ENCODE measurements at regions not wholly inside any gene's neighbourhood (a gene's known extent, or its start where the extent isn't known, plus 50 kb on each side); places are given as distances from the start of the nearest gene placed in this dataset.

- no peak for TF ChIP-seq Cebpa-rat (IDR thresholded peaks at IDR 0.05)
- no peak overlapping the region for H3K4me3 ChIP-seq
These were observed 630.9 kb upstream of the ATXN7L3B start for GRCh38 chr12:73906757-73907156.

GRCh38 chr12:73935817-73936216 lies 601.8 kb upstream of the ATXN7L3B start:
- H3K9ac ChIP-seq, result no peak overlapping the region
- no peak for TF ChIP-seq Cebpa-rat (IDR thresholded peaks at IDR 0.05)
- H3K4me3 ChIP-seq, result no peak overlapping the region
- H3K9me3 ChIP-seq (replicated peaks in 1 of 11), result no peaks in the 10 kb centered on the region
- no peaks in the 10 kb centered on the region for H4K20me1 ChIP-seq
- no peak overlapping the region for H3K27ac ChIP-seq
- H3K4me1 ChIP-seq, result no peaks in the 10 kb centered on the region
- no peak overlapping the region for H3K4me2 ChIP-seq
- no peaks in the 10 kb centered on the region for H3K36me3 ChIP-seq
- no peaks in the 10 kb centered on the region for H3K27me3 ChIP-seq

More at GRCh38 chr12:73906757-73907156, 630.9 kb upstream of the ATXN7L3B start:
- Histone ChIP-seq H3K27me3 (no peaks in the 10 kb centered on the region), H4K20me1 (no peaks in the 10 kb centered on the region), H3K4me1 (no peaks in the 10 kb centered on the region), H3K36me3 (no peaks in the 10 kb centered on the region), H3K9ac (no peak overlapping the region), H3K4me2 (no peak overlapping the region), H3K9me3 (replicated peaks in 1 of 11) (no peaks in the 10 kb centered on the region), H3K27ac (no peak overlapping the region)

GRCh38 chr12:73947326-73948026 lies 590.2 kb upstream of the ATXN7L3B start:
- H3K9ac ChIP-seq, result no peak overlapping the region
- no peak overlapping the region for H3K27ac ChIP-seq
- H4K20me1 ChIP-seq, result no peaks in the 10 kb centered on the region
- H3K9me3 ChIP-seq (replicated peaks in 1 of 11), result no peaks in the 10 kb centered on the region
- no peaks in the 10 kb centered on the region for H3K36me3 ChIP-seq
- no peak overlapping the region for H3K4me3 ChIP-seq
- H3K4me1 ChIP-seq, result peaks cover 0 to 4% (median 0%) of the 10 kb centered on the region in 10 experiments; a peak in 1 of 20 replicates
- H3K4me2 ChIP-seq, result no peak overlapping the region
- TF ChIP-seq Cebpa-rat (IDR thresholded peaks at IDR 0.05), result no peak
- no peaks in the 10 kb centered on the region for H3K27me3 ChIP-seq

- Histone ChIP-seq H4K20me1 (no peaks in the 10 kb centered on the region), H3K9me3 (replicated peaks in 1 of 11) (no peaks in the 10 kb centered on the region), H3K4me3 (no peak overlapping the region), H3K9ac (no peak overlapping the region), H3K4me2 (no peak overlapping the region), H3K4me1 (peaks cover 0 to 4% (median 0%) of the 10 kb centered on the region in 10 experiments; a peak in 1 of 20 replicates), H3K36me3 (no peaks in the 10 kb centered on the region), H3K27me3 (no peaks in the 10 kb centered on the region), H3K27ac (no peak overlapping the region)
- TF ChIP-seq Cebpa-rat (IDR thresholded peaks at IDR 0.05), result no peak
These were observed 587.1 kb upstream of the ATXN7L3B start for GRCh38 chr12:73950507-73950906.

- H3K9me3 ChIP-seq (replicated peaks in 1 of 11), result no peaks in the 10 kb centered on the region
- H4K20me1 ChIP-seq, result no peaks in the 10 kb centered on the region
- TF ChIP-seq Cebpa-rat (IDR thresholded peaks at IDR 0.05), result no peak
- no peak overlapping the region for H3K4me3 ChIP-seq
- H3K27ac ChIP-seq, result no peak overlapping the region
- no peak overlapping the region for H3K4me2 ChIP-seq
- peaks cover 0 to 4% (median 0%) of the 10 kb centered on the region in 10 experiments; a peak in 2 of 20 replicates for H3K4me1 ChIP-seq
- no peak overlapping the region for H3K9ac ChIP-seq
- H3K36me3 ChIP-seq, result no peaks in the 10 kb centered on the region
- H3K27me3 ChIP-seq, result no peaks in the 10 kb centered on the region
These were observed 585.5 kb upstream of the ATXN7L3B start for GRCh38 chr12:73951956-73952703.

- no peak overlapping the region for H3K9ac ChIP-seq
- no peaks in the 10 kb centered on the region for H3K36me3 ChIP-seq
- no peak overlapping the region for H3K4me2 ChIP-seq
- no peaks in the 10 kb centered on the region for H3K9me3 ChIP-seq (replicated peaks in 1 of 11)
- no peak for TF ChIP-seq Cebpa-rat (IDR thresholded peaks at IDR 0.05)
- H3K4me3 ChIP-seq, result no peak overlapping the region
- no peaks in the 10 kb centered on the region for H3K4me1 ChIP-seq
- H4K20me1 ChIP-seq, result no peaks in the 10 kb centered on the region; a peak in 1 of 22 replicates
- no peaks in the 10 kb centered on the region for H3K27me3 ChIP-seq
- no peak overlapping the region for H3K27ac ChIP-seq
These were observed 573.0 kb upstream of the ATXN7L3B start for GRCh38 chr12:73964641-73965040.

- no peak overlapping the region for H3K27ac ChIP-seq
- H3K4me3 ChIP-seq, result no peak overlapping the region
- no peak for TF ChIP-seq Cebpa-rat (IDR thresholded peaks at IDR 0.05)
- no peak overlapping the region for H3K9ac ChIP-seq
- no peaks in the 10 kb centered on the region for H4K20me1 ChIP-seq
- no peaks in the 10 kb centered on the region for H3K36me3 ChIP-seq
- 0 out of 22 replicates have a peak, but pooled peaks cover 0 to 4% (median 0%) of the 10 kb centered on the region in 11 experiments for H3K9me3 ChIP-seq (replicated peaks in 1 of 11)
- no peaks in the 10 kb centered on the region for H3K27me3 ChIP-seq
- no peak overlapping the region for H3K4me2 ChIP-seq
- H3K4me1 ChIP-seq, result no peaks in the 10 kb centered on the region
These were observed 564.1 kb upstream of the ATXN7L3B start for GRCh38 chr12:73973486-73973885.

- Histone ChIP-seq H3K9me3 (replicated peaks in 1 of 11) (no peaks in the 10 kb centered on the region), H3K9ac (no peak overlapping the region), H3K4me1 (no peaks in the 10 kb centered on the region), H3K4me2 (no peak overlapping the region), H3K4me3 (no peak overlapping the region), H3K36me3 (no peaks in the 10 kb centered on the region), H4K20me1 (no peaks in the 10 kb centered on the region), H3K27me3 (no peaks in the 10 kb centered on the region), H3K27ac (no peak overlapping the region)
- no peak for TF ChIP-seq Cebpa-rat (IDR thresholded peaks at IDR 0.05)
These were observed 553.1 kb upstream of the ATXN7L3B start for GRCh38 chr12:73984552-73984951.

- H3K27me3 ChIP-seq, result no peaks in the 10 kb centered on the region
- no peak overlapping the region for H3K27ac ChIP-seq
- H3K4me2 ChIP-seq, result no peak overlapping the region
- H3K36me3 ChIP-seq, result no peaks in the 10 kb centered on the region
- no peak for TF ChIP-seq Cebpa-rat (IDR thresholded peaks at IDR 0.05)
- no peak overlapping the region for H3K9ac ChIP-seq
- H3K9me3 ChIP-seq (replicated peaks in 1 of 11), result no peaks in the 10 kb centered on the region
- no peaks in the 10 kb centered on the region for H4K20me1 ChIP-seq
- H3K4me1 ChIP-seq, result no peaks in the 10 kb centered on the region
- H3K4me3 ChIP-seq, result no peak overlapping the region
These were observed 546.5 kb upstream of the ATXN7L3B start for GRCh38 chr12:73991138-73991537.

- no peak overlapping the region for H3K4me2 ChIP-seq
- no peaks in the 10 kb centered on the region for H3K27me3 ChIP-seq
- TF ChIP-seq Cebpa-rat (IDR thresholded peaks at IDR 0.05), result no peak
- H3K9ac ChIP-seq, result no peak overlapping the region
- H3K9me3 ChIP-seq (replicated peaks in 1 of 11), result no peaks in the 10 kb centered on the region
- no peak overlapping the region for H3K4me3 ChIP-seq
- H4K20me1 ChIP-seq, result no peaks in the 10 kb centered on the region
- no peaks in the 10 kb centered on the region for H3K36me3 ChIP-seq
- no peaks in the 10 kb centered on the region for H3K4me1 ChIP-seq
- H3K27ac ChIP-seq, result no peak overlapping the region
These were observed 538.7 kb upstream of the ATXN7L3B start for GRCh38 chr12:73998894-73999293.
